ENCODE measurements at regions not wholly inside any gene's neighbourhood (a gene's known extent, or its start where the extent isn't known, plus 50 kb on each side); places are given as distances from the start of the nearest gene placed in this dataset.

- no peak for TF ChIP-seq POLR2A (IDR thresholded peaks at IDR 0.05)
- TF ChIP-seq CTCF (IDR thresholded peaks at IDR 0.05): no peak
These were observed 113.8 kb upstream of the GLI3 start for GRCh38 chr7:42350801-42351200.

All from Peyer's patch (tissue), 4 donors.